GM19463 (cell line): ENCODE measurements at regions not wholly inside any gene's neighbourhood (a gene's known extent, or its start where the extent isn't known, plus 50 kb on each side); places are given as distances from the start of the nearest gene placed in this dataset.
"Not testable (repeated sequence)": the region's sequence is repeated elsewhere in the genome, so short reads cannot be mapped to it uniquely, and the experiment has no call there.

Experiments used
- ATAC-seq: cut with Tn5 transposase; IDR thresholded peaks from one replicate; pipeline ENCODE4 v1.9.1; 2021; ENCODE audit warnings: mild to moderate bottlenecking, moderate library complexity; ENCODE audit not compliant: unreplicated experiment

DNA sequence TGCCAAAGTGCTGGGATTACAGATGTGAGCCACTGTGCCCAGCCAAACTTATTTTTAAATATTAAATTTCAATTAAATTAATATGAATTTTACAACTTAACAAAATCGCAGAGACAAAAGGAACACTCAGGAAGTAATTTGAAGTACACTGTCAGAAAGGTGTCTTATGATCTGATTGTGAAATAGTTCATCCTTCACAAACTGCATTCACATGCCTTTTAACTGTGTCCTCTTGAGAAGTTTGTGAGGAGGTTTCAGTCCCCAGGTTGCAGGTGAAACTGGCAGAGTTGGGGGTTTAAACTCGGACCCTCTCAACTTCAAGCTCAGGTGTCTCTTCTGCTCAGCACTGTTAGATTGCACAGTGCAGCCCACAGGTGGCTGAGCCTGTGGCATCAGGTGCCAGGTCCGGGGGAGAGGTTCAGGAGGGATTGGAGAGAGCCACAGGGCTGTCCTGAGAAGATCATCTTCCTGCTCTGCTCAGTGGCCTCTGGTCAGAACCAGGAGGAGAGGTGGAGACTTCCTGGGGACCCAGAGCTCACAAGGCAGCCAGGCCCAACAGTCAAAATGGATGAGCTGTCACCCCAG, 152.3 kb upstream of the RAB4A start:
- no peak for ATAC-seq

- no peak for ATAC-seq
Observed at GRCh38 chr1:229119161-229119560, 151.8 kb upstream of the RAB4A start.

DNA sequence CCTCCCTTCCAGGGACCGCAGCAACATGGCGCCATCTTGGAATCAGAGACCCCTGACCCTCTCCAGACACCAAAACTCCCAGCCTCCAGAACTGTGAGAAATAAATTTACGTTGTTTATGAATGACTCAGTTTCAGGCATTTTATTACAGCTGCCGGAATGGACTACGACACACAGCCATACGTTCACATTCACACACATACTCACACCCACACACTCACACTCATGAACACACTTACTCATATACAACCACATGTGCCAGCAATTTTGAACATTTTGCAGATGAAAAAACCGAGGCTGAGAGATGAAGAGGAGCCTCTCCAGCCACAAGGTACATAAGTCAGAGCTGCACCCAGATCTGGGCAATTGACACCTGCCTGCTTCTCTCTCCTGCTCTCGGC, 151.0 kb upstream of the RAB4A start:
- no peak for ATAC-seq

- ATAC-seq: no peak
Observed at GRCh38 chr1:229121845-229122436, 149.0 kb upstream of the RAB4A start.

DNA sequence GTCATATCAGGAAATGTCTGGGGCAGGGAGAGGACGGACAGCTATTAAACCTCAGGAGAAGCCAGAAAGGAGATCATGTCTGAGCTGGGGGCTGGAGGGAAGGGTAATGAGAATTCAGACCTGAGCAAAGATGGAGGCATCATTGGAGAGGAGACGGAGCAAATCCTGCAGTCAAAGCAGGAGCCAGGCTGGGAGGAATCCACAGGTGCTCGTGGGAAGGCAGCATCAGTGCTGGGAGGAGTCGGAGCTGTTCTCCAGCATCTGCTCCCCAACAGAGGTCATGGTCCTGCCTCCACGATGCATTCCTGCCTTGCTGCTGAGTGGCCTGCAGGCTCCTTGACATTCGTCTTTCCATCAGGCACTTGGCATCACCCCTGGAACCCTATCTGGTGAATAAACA, 148.3 kb upstream of the RAB4A start:
- no peak for ATAC-seq

- ATAC-seq: no peak
Observed at GRCh38 chr1:229124116-229124515, 146.8 kb upstream of the RAB4A start.

- ATAC-seq: no peak
Observed at GRCh38 chr1:229124520-229125124, 146.3 kb upstream of the RAB4A start.

GRCh38 chr1:229127301-229127700, 143.6 kb upstream of the RAB4A start:
- ATAC-seq: no peak

- no peak for ATAC-seq
Observed at GRCh38 chr1:229128066-229128608, 142.8 kb upstream of the RAB4A start.

DNA sequence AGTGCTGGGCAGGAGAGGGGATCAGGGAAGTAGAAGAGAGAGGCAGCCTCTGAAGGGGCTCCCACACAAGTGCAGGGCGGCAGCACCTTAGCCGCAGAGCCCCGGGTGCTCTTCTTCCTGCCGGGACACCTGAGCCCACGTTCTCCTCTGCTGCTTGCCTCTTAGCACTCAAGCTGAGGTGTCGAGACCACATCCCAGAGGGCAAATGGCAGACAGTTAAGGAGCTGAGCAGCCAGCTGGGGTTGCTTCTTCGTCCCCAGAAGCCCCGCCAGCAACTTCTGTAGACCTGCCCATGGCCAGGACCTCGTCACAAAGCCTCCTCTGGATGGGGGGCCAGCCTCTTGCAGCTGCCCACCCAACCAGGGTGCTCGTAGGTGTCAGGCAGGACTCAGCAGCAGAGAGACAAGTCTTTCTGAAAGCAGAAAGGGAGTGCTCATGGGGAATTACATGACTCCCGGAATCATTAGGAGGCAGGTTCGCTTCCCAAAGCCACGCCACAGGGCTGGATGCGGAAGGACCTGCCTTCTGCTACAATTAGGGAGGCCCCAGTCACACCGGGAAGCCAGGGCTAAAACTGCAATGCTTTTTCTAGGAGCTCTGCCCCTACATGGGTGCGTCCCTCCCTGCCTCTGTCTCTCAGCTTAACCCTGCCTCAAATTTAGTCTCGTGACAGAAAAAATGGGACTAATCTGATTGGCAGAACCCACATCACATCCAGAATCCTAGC, 141.4 kb upstream of the RAB4A start:
- no peak for ATAC-seq

GRCh38 chr1:229130028-229130668, 140.8 kb upstream of the RAB4A start:
- ATAC-seq: no peak

GRCh38 chr1:229131243-229132105, 139.4 kb upstream of the RAB4A start:
- ATAC-seq: no peak

GRCh38 chr1:229132106-229132443, 138.8 kb upstream of the RAB4A start:
- no peak for ATAC-seq

GRCh38 chr1:229132706-229133105, 138.2 kb upstream of the RAB4A start:
- no peak for ATAC-seq

DNA sequence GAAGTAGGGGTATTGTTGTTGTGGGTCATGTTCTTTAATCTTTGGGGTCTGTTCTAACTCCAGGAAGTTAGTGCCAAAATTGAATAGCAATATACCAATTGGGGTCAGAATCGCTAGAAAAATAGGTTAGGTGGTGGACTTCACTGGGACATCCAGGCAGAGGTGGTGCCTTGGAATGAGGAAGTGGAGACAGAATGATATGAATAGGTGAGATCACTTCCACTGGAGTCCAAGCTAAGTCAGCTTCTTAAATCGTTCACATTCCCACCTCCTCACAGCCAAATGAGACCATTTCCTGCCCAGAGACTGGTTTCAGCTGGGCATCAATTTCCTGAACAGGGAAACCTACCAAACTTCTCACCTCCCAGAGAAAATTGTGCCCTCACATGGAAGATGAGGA, 137.8 kb upstream of the RAB4A start:
- no peak for ATAC-seq

DNA sequence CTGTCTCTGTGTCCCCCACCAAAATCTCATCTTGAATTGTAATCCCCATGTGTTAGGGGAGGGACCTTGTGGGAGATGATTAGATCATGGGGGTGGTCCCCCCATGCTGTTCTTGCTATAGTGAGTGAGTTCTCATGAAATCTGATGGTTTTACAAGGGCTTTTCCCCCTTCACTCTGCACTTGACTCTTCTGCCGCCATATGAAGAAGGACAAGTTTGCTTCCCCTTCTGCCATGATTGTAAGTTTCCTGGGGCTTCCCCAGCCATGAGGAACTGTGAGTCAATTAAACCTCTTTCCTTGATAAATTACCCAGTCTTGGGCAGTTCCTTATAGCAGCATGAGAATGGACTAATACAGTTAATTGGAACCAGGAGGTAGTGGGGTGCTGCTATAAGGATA, 137.1 kb upstream of the RAB4A start:
- ATAC-seq: no peak

DNA sequence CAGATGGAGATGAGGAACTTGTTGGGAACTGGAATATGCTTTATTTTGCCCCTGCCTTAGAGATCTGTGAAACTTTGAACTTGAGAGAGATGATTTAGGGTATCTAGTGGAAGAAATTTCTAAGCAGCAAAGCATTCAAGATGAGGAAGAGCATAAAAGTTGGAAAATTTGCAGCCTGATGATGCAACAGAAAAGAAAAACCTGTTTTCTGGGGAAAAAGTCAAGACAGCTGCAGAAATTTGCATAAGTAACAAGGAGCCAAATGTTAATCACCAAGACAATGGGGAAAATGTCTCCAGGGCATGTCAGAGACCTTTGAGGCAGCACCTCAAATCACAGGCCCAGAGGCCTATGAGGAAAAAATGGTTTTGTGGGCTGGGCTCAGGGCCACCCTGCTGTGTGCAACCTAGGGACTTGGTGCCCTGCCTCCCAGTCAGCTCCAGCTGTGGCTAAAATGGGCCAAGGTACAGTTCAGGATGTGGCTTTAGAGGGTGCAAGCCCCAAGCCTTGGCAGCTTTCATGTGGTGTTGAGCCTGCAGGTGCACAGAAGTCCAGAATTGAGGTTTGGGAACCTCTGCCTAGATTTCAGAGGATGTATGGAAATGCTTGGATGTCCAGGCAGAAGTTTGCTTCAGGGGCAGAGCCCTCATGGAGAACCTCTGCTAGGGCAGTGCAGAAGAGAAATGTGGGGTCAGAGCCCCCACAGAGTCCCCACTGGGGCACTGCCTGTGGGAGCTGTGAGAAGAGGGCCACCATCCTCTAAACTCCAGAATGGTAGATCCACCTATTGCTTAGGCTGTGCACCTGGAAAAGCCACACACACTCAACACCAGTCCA, 136.3 kb upstream of the RAB4A start:
- ATAC-seq: not testable (repeated sequence)

- no peak for ATAC-seq
Observed at GRCh38 chr1:229135773-229136172, 135.1 kb upstream of the RAB4A start.

DNA sequence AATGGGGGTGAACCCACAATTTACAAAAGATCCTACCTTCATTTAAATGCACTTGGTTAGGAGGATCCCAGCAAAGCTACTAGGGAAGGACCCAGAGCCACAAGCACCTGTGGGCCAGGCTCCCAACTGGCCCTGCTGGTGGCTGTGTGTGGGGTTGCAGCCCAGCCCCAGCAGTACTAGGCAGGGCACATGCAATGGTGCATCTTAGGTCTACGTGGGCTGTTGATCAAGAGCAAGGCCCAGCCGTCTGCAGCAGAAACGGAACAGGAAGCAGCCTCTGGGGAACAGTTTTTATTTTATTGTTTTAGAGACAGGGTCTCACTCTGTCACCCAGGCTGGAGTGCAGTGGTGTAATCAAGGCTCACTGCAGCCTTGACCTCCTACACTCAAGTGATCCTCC, 134.1 kb upstream of the RAB4A start:
- no peak for ATAC-seq

DNA sequence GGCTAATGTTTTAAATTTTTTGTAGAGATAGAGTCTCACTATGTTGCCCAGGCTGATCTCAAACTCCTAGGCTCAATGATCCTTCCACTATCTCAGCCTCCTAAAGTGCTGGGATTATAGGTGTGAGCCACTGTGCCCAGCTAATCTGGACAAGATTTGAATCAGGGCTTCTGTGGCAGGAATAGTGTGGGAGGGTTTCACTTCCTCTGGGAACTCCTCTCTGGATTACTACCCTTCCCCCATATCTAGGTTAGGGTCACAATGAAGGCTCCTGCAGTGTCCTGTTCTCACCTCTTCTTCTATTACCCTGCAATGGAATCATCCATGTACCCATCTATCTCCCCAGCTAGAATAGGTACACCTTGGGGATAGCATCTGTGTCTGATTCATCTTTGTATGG, 133.6 kb upstream of the RAB4A start:
- no peak for ATAC-seq
